HEK293 (cell line): ENCODE measurements at regions not wholly inside any gene's neighbourhood (a gene's known extent, or its start where the extent isn't known, plus 50 kb on each side); places are given as distances from the start of the nearest gene placed in this dataset.

Source experiments
- CTCF ChIA-PET: fragments of 350-600 bp; formaldehyde crosslinking; extraction: SDS; loops from one replicate; lab custom pipeline; 2021; ENCODE audit warnings: antibody characterized with exemption; lab: Yijun Ruan, JAX
- POLR2A ChIA-PET: fragments of 300-600 bp; formaldehyde crosslinking; extraction: SDS; loops from one replicate; lab custom pipeline; 2020; ENCODE audit warnings: antibody characterized with exemption, inconsistent platforms; lab: Yijun Ruan, JAX
- H3K27ac ChIP-seq: fragments of 200-500 bp; sonication (Bioruptor generic); 2 replicates; pipeline ENCODE4 v1.5.1; 2014; ENCODE audit warnings: low read depth, low read length, control low read depth, inconsistent platforms; ENCODE audit errors: extremely low read depth
- H3K36me3 ChIP-seq, 2 experiments: fragments of 200-500 bp in 1 of 2; sonication (Bioruptor generic) in 1 of 2; 1 replicate in 1 of 2; 2 replicates in 1 of 2; pipeline ENCODE4 v1.5.1; 2014 to 2017; ENCODE audit warnings: inconsistent platforms in 2 of 2, low read length in 2 of 2; ENCODE audit not compliant: control insufficient read depth in 2 of 2, insufficient read depth in 1 of 2
- H3K4me1 ChIP-seq: fragments of 200-500 bp; sonication (Bioruptor generic); 2 replicates; pipeline ENCODE4 v1.5.1; 2014; ENCODE audit warnings: mild to moderate bottlenecking, low read length, inconsistent platforms; ENCODE audit not compliant: control insufficient read depth, insufficient read depth
- H3K4me3 ChIP-seq: 2 replicates; pipeline ENCODE4 v1.5.1; 2011; ENCODE audit warnings: low read depth, mild to moderate bottlenecking, control low read depth, low read length, moderate library complexity
- H3K9me3 ChIP-seq: fragments of 200-500 bp; sonication (Bioruptor generic); 2 replicates; pipeline ENCODE4 v1.5.1; 2014; ENCODE audit warnings: low read depth, low read length, inconsistent platforms; ENCODE audit not compliant: control insufficient read depth, insufficient read depth
- CTCF ChIP-seq: fragments of 450-650 bp; formaldehyde crosslinking; IDR thresholded peaks from 2 replicates; pipeline ENCODE4 v1.5.1; 2016; ENCODE audit warnings: missing biosample characterization, missing genetic modification characterization
- KLF1 ChIP-seq: fragments of 450-650 bp; formaldehyde crosslinking; IDR thresholded peaks from 2 replicates; pipeline ENCODE4 v1.5.1; 2016; ENCODE audit warnings: missing biosample characterization, missing genetic modification characterization
- KLF16 ChIP-seq: fragments of 450-650 bp; formaldehyde crosslinking; IDR thresholded peaks from 2 replicates; pipeline ENCODE4 v1.5.1; 2017; ENCODE audit warnings: missing biosample characterization, missing genetic modification characterization
- PATZ1 ChIP-seq: fragments of 450-650 bp; formaldehyde crosslinking; IDR thresholded peaks from 2 replicates; pipeline ENCODE4 v1.5.1; 2016; ENCODE audit warnings: missing biosample characterization, missing genetic modification characterization
- SCRT1 ChIP-seq: fragments of 450-650 bp; formaldehyde crosslinking; IDR thresholded peaks from 2 replicates; pipeline ENCODE4 v1.5.1; 2016; ENCODE audit warnings: missing biosample characterization, missing genetic modification characterization, borderline replicate concordance
- SP7 ChIP-seq: fragments of 450-650 bp; formaldehyde crosslinking; IDR thresholded peaks from 2 replicates; pipeline ENCODE4 v1.5.1; 2016; ENCODE audit warnings: missing biosample characterization, missing genetic modification characterization
- WT1 ChIP-seq: fragments of 450-650 bp; formaldehyde crosslinking; IDR thresholded peaks from 2 replicates; pipeline ENCODE4 v1.5.1; 2016; ENCODE audit warnings: missing biosample characterization, missing genetic modification characterization
- ZBTB1 ChIP-seq: fragments of 450-650 bp; formaldehyde crosslinking; IDR thresholded peaks from 2 replicates; pipeline ENCODE4 v1.5.1; 2016; ENCODE audit warnings: missing biosample characterization, missing genetic modification characterization
- ZBTB10 ChIP-seq: fragments of 450-650 bp; formaldehyde crosslinking; IDR thresholded peaks from 2 replicates; pipeline ENCODE4 v1.5.1; 2016; ENCODE audit warnings: missing biosample characterization, missing genetic modification characterization
- ZBTB26 ChIP-seq: fragments of 450-650 bp; formaldehyde crosslinking; optimal IDR thresholded peaks from 2 replicates; pipeline ENCODE3; 2016; ENCODE audit warnings: missing biosample characterization, mild to moderate bottlenecking, missing genetic modification characterization
- ZFHX2 ChIP-seq: fragments of 450-650 bp; formaldehyde crosslinking; conservative IDR thresholded peaks from 2 replicates; pipeline ENCODE4 v1.5.1; 2016; ENCODE audit warnings: missing biosample characterization, missing genetic modification characterization
- ZNF10 ChIP-seq: fragments of 450-650 bp; formaldehyde crosslinking; IDR thresholded peaks from 2 replicates; pipeline ENCODE4 v1.5.1; 2017; ENCODE audit warnings: missing biosample characterization, missing genetic modification characterization
- ZNF211 ChIP-seq: fragments of 450-650 bp; formaldehyde crosslinking; IDR thresholded peaks from 2 replicates; pipeline ENCODE4 v1.5.1; 2016; ENCODE audit warnings: low read depth, missing biosample characterization, missing genetic modification characterization
- ZNF280C ChIP-seq: fragments of 450-650 bp; formaldehyde crosslinking; IDR thresholded peaks from 2 replicates; pipeline ENCODE4 v1.5.1; 2016; ENCODE audit warnings: missing biosample characterization, missing genetic modification characterization
- ZNF354C ChIP-seq: fragments of 450-650 bp; formaldehyde crosslinking; IDR thresholded peaks from 2 replicates; pipeline ENCODE4 v1.5.1; 2016; ENCODE audit warnings: missing biosample characterization, missing genetic modification characterization, low read depth, borderline replicate concordance
- ZNF558 ChIP-seq: fragments of 450-650 bp; formaldehyde crosslinking; IDR thresholded peaks from 2 replicates; pipeline ENCODE4 v1.5.1; 2016; ENCODE audit warnings: missing biosample characterization, missing genetic modification characterization
- ZNF837 ChIP-seq: fragments of 450-650 bp; formaldehyde crosslinking; IDR thresholded peaks from 2 replicates; pipeline ENCODE4 v1.5.1; 2016; ENCODE audit warnings: missing biosample characterization, missing genetic modification characterization
- ZSCAN16 ChIP-seq: fragments of 450-650 bp; formaldehyde crosslinking; IDR thresholded peaks from 2 replicates; pipeline ENCODE4 v1.5.1; 2016; ENCODE audit warnings: missing biosample characterization, missing genetic modification characterization
- ZSCAN30 ChIP-seq: fragments of 450-650 bp; IDR thresholded peaks from 2 replicates; pipeline ENCODE4 v1.5.1; 2018; ENCODE audit warnings: missing biosample characterization, mild to moderate bottlenecking, missing genetic modification characterization, moderate library complexity
- TF ChIP-seq, protein P1 (sequence below): fragments of 450-650 bp; formaldehyde crosslinking; IDR thresholded peaks from 2 replicates; pipeline ENCODE4 v1.5.1; 2017; ENCODE audit warnings: missing biosample characterization, missing genetic modification characterization
- TF ChIP-seq, protein P2 (sequence below): fragments of 450-650 bp; formaldehyde crosslinking; IDR thresholded peaks from 2 replicates; pipeline ENCODE4 v1.5.1; 2016; ENCODE audit warnings: missing biosample characterization, missing genetic modification characterization

GRCh38 chr1:113241237-113241636 lies 149.1 kb upstream of the MAGI3 start (continued):
- TF ChIP-seq, protein P1, sequence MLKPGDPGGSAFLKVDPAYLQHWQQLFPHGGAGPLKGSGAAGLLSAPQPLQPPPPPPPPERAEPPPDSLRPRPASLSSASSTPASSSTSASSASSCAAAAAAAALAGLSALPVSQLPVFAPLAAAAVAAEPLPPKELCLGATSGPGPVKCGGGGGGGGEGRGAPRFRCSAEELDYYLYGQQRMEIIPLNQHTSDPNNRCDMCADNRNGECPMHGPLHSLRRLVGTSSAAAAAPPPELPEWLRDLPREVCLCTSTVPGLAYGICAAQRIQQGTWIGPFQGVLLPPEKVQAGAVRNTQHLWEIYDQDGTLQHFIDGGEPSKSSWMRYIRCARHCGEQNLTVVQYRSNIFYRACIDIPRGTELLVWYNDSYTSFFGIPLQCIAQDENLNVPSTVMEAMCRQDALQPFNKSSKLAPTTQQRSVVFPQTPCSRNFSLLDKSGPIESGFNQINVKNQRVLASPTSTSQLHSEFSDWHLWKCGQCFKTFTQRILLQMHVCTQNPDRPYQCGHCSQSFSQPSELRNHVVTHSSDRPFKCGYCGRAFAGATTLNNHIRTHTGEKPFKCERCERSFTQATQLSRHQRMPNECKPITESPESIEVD = no peak

- Histone ChIP-seq H3K4me3 (no peak overlapping the region), H3K9me3 (no peaks in the 10 kb centered on the region), H3K4me1 (peaks cover 6% of the 10 kb centered on the region), H3K27ac (no peak overlapping the region), H3K36me3 (no peaks in the 10 kb centered on the region)
- ChIA-PET POLR2A (no interaction called here), CTCF (no interaction called here)
- TF ChIP-seq ZFHX2 (tag by site-specific recombination) (no peak), ZSCAN16 (tag by site-specific recombination) (no peak), ZNF837 (tag by site-specific recombination) (no peak), ZNF211 (tag by site-specific recombination) (no peak), ZNF558 (tag by site-specific recombination) (no peak), ZSCAN30 (no peak), ZNF354C (no peak), SP7 (tag by site-specific recombination) (no peak), ZBTB1 (tag by site-specific recombination) (no peak), ZBTB26 (no peak), KLF1 (peak; percentile 70; the same call in 1 of the 2 replicates), WT1 (tag by site-specific recombination) (peak; percentile 29; the same call in 1 of the 2 replicates), CTCF (tag by site-specific recombination) (no peak), SCRT1 (no peak), ZBTB10 (tag by site-specific recombination) (no peak), KLF16 (tag by site-specific recombination) (no peak), ZNF280C (no peak), PATZ1 (tag by site-specific recombination) (no peak), ZNF10 (tag by site-specific recombination) (no peak)
- TF ChIP-seq, protein P1 = no peak
- TF ChIP-seq, protein P2, sequence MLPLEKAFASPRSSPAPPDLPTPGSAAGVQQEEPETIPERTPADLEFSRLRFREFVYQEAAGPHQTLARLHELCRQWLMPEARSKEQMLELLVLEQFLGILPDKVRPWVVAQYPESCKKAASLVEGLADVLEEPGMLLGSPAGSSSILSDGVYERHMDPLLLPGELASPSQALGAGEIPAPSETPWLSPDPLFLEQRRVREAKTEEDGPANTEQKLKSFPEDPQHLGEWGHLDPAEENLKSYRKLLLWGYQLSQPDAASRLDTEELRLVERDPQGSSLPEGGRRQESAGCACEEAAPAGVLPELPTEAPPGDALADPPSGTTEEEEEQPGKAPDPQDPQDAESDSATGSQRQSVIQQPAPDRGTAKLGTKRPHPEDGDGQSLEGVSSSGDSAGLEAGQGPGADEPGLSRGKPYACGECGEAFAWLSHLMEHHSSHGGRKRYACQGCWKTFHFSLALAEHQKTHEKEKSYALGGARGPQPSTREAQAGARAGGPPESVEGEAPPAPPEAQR = no peak
These were observed 147.8 kb upstream of the MAGI3 start for GRCh38 chr1:113242481-113242880.
